ENCODE measurements at regions not wholly inside any gene's neighbourhood (a gene's known extent, or its start where the extent isn't known, plus 50 kb on each side); places are given as distances from the start of the nearest gene placed in this dataset.

GRCh38 chr12:58496411-58497190 lies 423.7 kb downstream of the LRIG3 start:
- FAIRE-seq: no peak

GRCh38 chr12:58500399-58500798 lies 419.9 kb downstream of the LRIG3 start:
- FAIRE-seq: no peak

GRCh38 chr12:58502226-58502625 lies 418.1 kb downstream of the LRIG3 start:
- FAIRE-seq: no peak

GRCh38 chr12:58502841-58503240 lies 417.5 kb downstream of the LRIG3 start:
- no peak for FAIRE-seq

GRCh38 chr12:58503731-58504130 lies 416.6 kb downstream of the LRIG3 start:
- FAIRE-seq: no peak

GRCh38 chr12:58504143-58504938 lies 416.0 kb downstream of the LRIG3 start:
- FAIRE-seq: no peak

- no peak for FAIRE-seq
These were observed 411.0 kb downstream of the LRIG3 start for GRCh38 chr12:58509116-58509885.

- no peak for FAIRE-seq
These were observed 406.9 kb downstream of the LRIG3 start for GRCh38 chr12:58513301-58513834.

GRCh38 chr12:58513852-58514251 lies 406.5 kb downstream of the LRIG3 start:
- no peak for FAIRE-seq

- no peak for FAIRE-seq
These were observed 400.5 kb downstream of the LRIG3 start for GRCh38 chr12:58519839-58520238.

- no peak for FAIRE-seq
These were observed 399.2 kb downstream of the LRIG3 start for GRCh38 chr12:58521152-58521551.

GRCh38 chr12:58521796-58522195 lies 398.5 kb downstream of the LRIG3 start:
- no peak for FAIRE-seq

- no peak for FAIRE-seq
These were observed 396.9 kb downstream of the LRIG3 start for GRCh38 chr12:58523360-58523759.

- FAIRE-seq: no peak
These were observed 392.0 kb downstream of the LRIG3 start for GRCh38 chr12:58528271-58528670.

- FAIRE-seq: no peak
These were observed 391.1 kb downstream of the LRIG3 start for GRCh38 chr12:58529114-58529665.

GRCh38 chr12:58529897-58530741 lies 390.2 kb downstream of the LRIG3 start:
- peak; percentile 35 for FAIRE-seq

- no peak for FAIRE-seq
These were observed 389.6 kb downstream of the LRIG3 start for GRCh38 chr12:58530742-58531062.

GRCh38 chr12:58532855-58533608 lies 387.3 kb downstream of the LRIG3 start:
- no peak for FAIRE-seq

GRCh38 chr12:58533652-58534051 lies 386.7 kb downstream of the LRIG3 start:
- FAIRE-seq: no peak

- FAIRE-seq: no peak
These were observed 383.0 kb downstream of the LRIG3 start for GRCh38 chr12:58537278-58537677.

- FAIRE-seq: no peak
These were observed 381.0 kb downstream of the LRIG3 start for GRCh38 chr12:58539295-58539694.

All from endometrium (tissue), 2 donors.